GM18526 (cell line): ENCODE measurements at regions not wholly inside any gene's neighbourhood (a gene's known extent, or its start where the extent isn't known, plus 50 kb on each side); places are given as distances from the start of the nearest gene placed in this dataset.

Experiments used
- POLR2A ChIP-seq: IDR thresholded peaks from 3 replicates; pipeline ENCODE4 v1.6.1; 2011; ENCODE audit not compliant: insufficient read length; ENCODE audit errors: extremely low read depth

GRCh38 chr7:142592231-142592630 lies 157.0 kb upstream of the PRSS1 start:
- TF ChIP-seq POLR2A: no peak

GRCh38 chr7:142590830-142591457 lies 158.3 kb upstream of the PRSS1 start:
- no peak for TF ChIP-seq POLR2A

- TF ChIP-seq POLR2A: no peak
Measured at GRCh38 chr7:142590077-142590476, 159.2 kb upstream of the PRSS1 start.

- TF ChIP-seq POLR2A: no peak
Measured at GRCh38 chr7:142587578-142588191, 161.6 kb upstream of the PRSS1 start.

- TF ChIP-seq POLR2A: no peak
Measured at GRCh38 chr7:142586611-142587010, 162.7 kb upstream of the PRSS1 start.

- no peak for TF ChIP-seq POLR2A
Measured at GRCh38 chr7:142585425-142585824, 163.8 kb upstream of the PRSS1 start.

GRCh38 chr7:142584765-142585164 lies 164.5 kb upstream of the PRSS1 start:
- TF ChIP-seq POLR2A: no peak

GRCh38 chr7:142583446-142583845 lies 165.8 kb upstream of the PRSS1 start:
- no peak for TF ChIP-seq POLR2A

- TF ChIP-seq POLR2A: no peak
Measured at GRCh38 chr7:142582351-142582750, 166.9 kb upstream of the PRSS1 start.

- TF ChIP-seq POLR2A: peak; percentile 28
Measured at GRCh38 chr7:142581341-142581740, 167.9 kb upstream of the PRSS1 start.

- TF ChIP-seq POLR2A: no peak
Measured at GRCh38 chr7:142579946-142580345, 169.3 kb upstream of the PRSS1 start.

GRCh38 chr7:142571581-142571980 lies 177.7 kb upstream of the PRSS1 start:
- TF ChIP-seq POLR2A: no peak

GRCh38 chr7:142569851-142570250 lies 179.4 kb upstream of the PRSS1 start:
- no peak for TF ChIP-seq POLR2A

- TF ChIP-seq POLR2A: no peak
Measured at GRCh38 chr7:142568435-142569097, 180.7 kb upstream of the PRSS1 start.

- TF ChIP-seq POLR2A: no peak
Measured at GRCh38 chr7:142567201-142568075, 181.8 kb upstream of the PRSS1 start.

GRCh38 chr7:142566271-142566670 lies 183.0 kb upstream of the PRSS1 start:
- TF ChIP-seq POLR2A: no peak

GRCh38 chr7:142563470-142563869 lies 185.8 kb upstream of the PRSS1 start:
- no peak for TF ChIP-seq POLR2A
